Upper lobe of left lung (tissue), 6 donors: ENCODE measurements at regions not wholly inside any gene's neighbourhood (a gene's known extent, or its start where the extent isn't known, plus 50 kb on each side); places are given as distances from the start of the nearest gene placed in this dataset.

Experiments used
- ATAC-seq, 2 donors: fragments of 200-7000 bp; cut with Tn5 transposase; one replicate each; pipeline ENCODE4 v1.9.1; 2022; ENCODE audit warnings: mild to moderate bottlenecking in 2 of 2, moderate library complexity in 2 of 2; ENCODE audit not compliant: low FRiP score in 2 of 2
- DNase-seq, 2 donors: peaks; one replicate each; pipeline ENCODE4 v3.0.0-alpha.2; 2019 to 2020
- H3K27ac ChIP-seq, 4 donors: fragments of 200-600 bp; sonication (generic); one replicate each; pipeline ENCODE4 v1.5.1; 2016 to 2019
- H3K27me3 ChIP-seq, 4 donors: fragments of 200-600 bp; sonication (generic); one replicate each; pipeline ENCODE4 v1.5.1; 2017 to 2019
- H3K36me3 ChIP-seq, 4 donors: fragments of 200-600 bp; sonication (generic); one replicate each; pipeline ENCODE4 v1.5.1; 2016 to 2019
- H3K4me1 ChIP-seq, 4 donors: fragments of 200-600 bp; sonication (generic); one replicate each; pipeline ENCODE4 v1.5.1; 2018 to 2019
- H3K4me3 ChIP-seq, 4 donors: fragments of 200-600 bp; sonication (generic); one replicate each; pipeline ENCODE4 v1.5.1; 2017 to 2019; ENCODE audit warnings: mild to moderate bottlenecking in 2 of 4, moderate library complexity in 1 of 4
- H3K9me3 ChIP-seq, 4 donors: fragments of 200-600 bp; sonication (generic); one replicate each; pipeline ENCODE4 v1.5.1; 2018 to 2019
- CTCF ChIP-seq, 6 experiments: fragments of 450-650 bp in 4 of 6; fragments of 200-600 bp in 2 of 6; sonication (generic) in 2 of 6; IDR thresholded peaks; one replicate each; pipeline ENCODE4 v1.5.1; 2016 to 2019; ENCODE audit warnings: antibody characterized with exemption in 6 of 6
- EP300 ChIP-seq, 4 donors: sonication (generic); formaldehyde crosslinking; IDR thresholded peaks; one replicate each; pipeline ENCODE4 v1.5.1; 2017; ENCODE audit warnings: antibody characterized with exemption in 4 of 4, control low read depth in 2 of 4
- POLR2A ChIP-seq, 4 donors: fragments of 450-650 bp; IDR thresholded peaks; one replicate each; pipeline ENCODE4 v1.5.1; 2016 to 2017; ENCODE audit warnings: antibody characterized with exemption in 4 of 4, mild to moderate bottlenecking in 2 of 4
- POLR2AphosphoS5 ChIP-seq, 2 donors: sonication (generic); formaldehyde crosslinking; IDR thresholded peaks; one replicate each; pipeline ENCODE4 v1.5.1; 2017; ENCODE audit warnings: antibody characterized with exemption in 2 of 2
- WGBS, 2 donors: methylation state at CpG; one replicate each; pipeline ENCODE4 v1.1.5; 2017 to 2018; 5-methylcytosine and 5-hydroxymethylcytosine counted together
- donor health status: DM: no; HTN: no; CAD: no; lungs with moderate emphysema.
- donor health status: DM: no; HTN: yes; CAD: no; lungs with severe emphysema.

- WGBS, 2 donors: 89 to 100% methylated on average over 1 of the region's 1 CpG
- H3K27me3 ChIP-seq: no peaks in the 10 kb centered on the region
- H3K4me1 ChIP-seq: no peaks in the 10 kb centered on the region
- H3K4me3 ChIP-seq: no peak overlapping the region
- ATAC-seq: no peak
- DNase-seq: no peak
- TF ChIP-seq EP300 (IDR thresholded peaks at IDR 0.05) (no peak), POLR2A (IDR thresholded peaks at IDR 0.05) (no peak), POLR2AphosphoS5 (IDR thresholded peaks at IDR 0.05) (no peak), CTCF (IDR thresholded peaks at IDR 0.05) (no peak)
- H3K9me3 ChIP-seq: no peaks in the 10 kb centered on the region
- no peaks in the 10 kb centered on the region for H3K36me3 ChIP-seq
- no peak overlapping the region for H3K27ac ChIP-seq
These were observed 1281.3 kb upstream of the ZEB2 start for GRCh38 chr2:145801210-145801609.

- Histone ChIP-seq H3K4me3 (no peak overlapping the region), H3K27me3 (no peaks in the 10 kb centered on the region), H3K27ac (no peak overlapping the region), H3K9me3 (no peaks in the 10 kb centered on the region), H3K36me3 (no peaks in the 10 kb centered on the region), H3K4me1 (no peaks in the 10 kb centered on the region)
- 59 to 61% methylated on average over 6 of the region's 6 CpGs for WGBS, 2 donors
- ATAC-seq: no peak
- no peak for DNase-seq
- TF ChIP-seq POLR2A (IDR thresholded peaks at IDR 0.05) (no peak), POLR2AphosphoS5 (IDR thresholded peaks at IDR 0.05) (no peak), CTCF (IDR thresholded peaks at IDR 0.05) (no peak), EP300 (IDR thresholded peaks at IDR 0.05) (no peak)
These were observed 1280.5 kb upstream of the ZEB2 start for GRCh38 chr2:145800151-145801091.

DNA sequence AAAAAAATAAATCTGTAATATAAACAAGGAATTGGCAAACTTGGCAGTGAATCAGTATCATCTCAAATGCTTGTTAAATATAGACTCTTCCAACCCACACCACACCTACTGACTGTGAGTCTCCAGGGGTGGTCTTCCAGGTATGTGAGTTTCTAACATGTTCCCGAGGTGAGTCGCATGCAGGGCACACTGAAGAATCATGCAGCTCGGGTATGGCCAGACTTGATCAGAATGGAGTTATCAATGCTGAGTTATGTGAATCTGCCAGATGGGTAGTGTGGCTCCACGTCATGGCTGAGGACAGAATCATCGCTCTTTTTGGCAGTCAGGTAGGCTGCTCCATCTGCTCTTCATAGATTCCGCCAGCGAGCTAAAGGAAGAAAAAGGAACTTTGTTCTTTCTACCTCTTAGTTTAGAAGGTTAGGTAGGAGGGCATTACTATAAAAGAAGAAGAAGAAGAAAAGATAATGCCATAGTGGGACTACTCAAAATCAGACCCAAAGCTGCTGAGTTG, 1279.7 kb upstream of the ZEB2 start:
- ATAC-seq (no peak), DNase-seq (no peak)
- H3K4me1 ChIP-seq: no peaks in the 10 kb centered on the region
- no peak for TF ChIP-seq EP300 (IDR thresholded peaks at IDR 0.05)
- TF ChIP-seq CTCF (IDR thresholded peaks at IDR 0.05): no peak
- TF ChIP-seq POLR2A (IDR thresholded peaks at IDR 0.05): no peak
- no peak for TF ChIP-seq POLR2AphosphoS5 (IDR thresholded peaks at IDR 0.05)
- no peak overlapping the region for H3K27ac ChIP-seq
- H3K36me3 ChIP-seq: no peaks in the 10 kb centered on the region
- no peaks in the 10 kb centered on the region for H3K27me3 ChIP-seq
- H3K9me3 ChIP-seq: no peaks in the 10 kb centered on the region
- H3K4me3 ChIP-seq: no peak overlapping the region
- WGBS, 2 donors: 93 to 95% methylated on average over 7 of the region's 7 CpGs

- H3K4me3 ChIP-seq: no peak overlapping the region
- no peaks in the 10 kb centered on the region for H3K27me3 ChIP-seq
- H3K4me1 ChIP-seq: no peaks in the 10 kb centered on the region
- 88 to 96% methylated on average over 1 of the region's 1 CpG for WGBS, 2 donors
- ATAC-seq (no peak), DNase-seq (no peak)
- TF ChIP-seq CTCF (IDR thresholded peaks at IDR 0.05) (no peak), POLR2A (IDR thresholded peaks at IDR 0.05) (no peak), EP300 (IDR thresholded peaks at IDR 0.05) (no peak), POLR2AphosphoS5 (IDR thresholded peaks at IDR 0.05) (no peak)
- no peaks in the 10 kb centered on the region for H3K9me3 ChIP-seq
- no peaks in the 10 kb centered on the region for H3K36me3 ChIP-seq
- H3K27ac ChIP-seq: no peak overlapping the region
These were observed 1278.5 kb upstream of the ZEB2 start for GRCh38 chr2:145798419-145798818.
